Immature natural killer cell (primary cell): ENCODE measurements at regions not wholly inside any gene's neighbourhood (a gene's known extent, or its start where the extent isn't known, plus 50 kb on each side); places are given as distances from the start of the nearest gene placed in this dataset.
"Not testable (repeated sequence)": the region's sequence is repeated elsewhere in the genome, so short reads cannot be mapped to it uniquely, and the experiment has no call there.

Experiments
- DNase-seq, 3 donors: peaks; one replicate each; pipeline ENCODE4 v3.0.0; 2022; ENCODE audit warnings: mixed read lengths in 1 of 3
- H3K27ac Mint-ChIP-seq, 6 donors: one replicate each; pipeline ENCODE4 v1.8.0; 2020; ENCODE audit warnings: mixed read lengths in 6 of 6, mild to moderate bottlenecking in 5 of 6, inconsistent platforms in 4 of 6, moderate library complexity in 3 of 6
- H3K27me3 Mint-ChIP-seq, 3 donors: one replicate each; pipeline ENCODE4 v1.8.0; 2020 to 2021; ENCODE audit warnings: low read depth in 3 of 3, mild to moderate bottlenecking in 3 of 3, mixed read lengths in 3 of 3, moderate library complexity in 3 of 3, inconsistent platforms in 1 of 3
- H3K36me3 Mint-ChIP-seq, 3 donors: one replicate each; pipeline ENCODE4 v1.8.0; 2020; ENCODE audit warnings: mixed read lengths in 3 of 3, inconsistent platforms in 2 of 3, mild to moderate bottlenecking in 2 of 3
- H3K4me1 Mint-ChIP-seq, 2 donors: one replicate each; pipeline ENCODE4 v1.8.0; 2020; ENCODE audit warnings: inconsistent platforms in 2 of 2, mild to moderate bottlenecking in 2 of 2, mixed read lengths in 2 of 2, moderate library complexity in 1 of 2
- H3K4me3 Mint-ChIP-seq, 5 donors: one replicate each; pipeline ENCODE4 v1.8.0; 2020; ENCODE audit warnings: mild to moderate bottlenecking in 5 of 5, mixed read lengths in 5 of 5, inconsistent platforms in 3 of 5, moderate library complexity in 3 of 5
- H3K9me3 Mint-ChIP-seq, 6 donors: one replicate each; pipeline ENCODE4 v1.8.0; 2020; ENCODE audit warnings: mild to moderate bottlenecking in 6 of 6, mixed read lengths in 6 of 6, inconsistent platforms in 4 of 6, moderate library complexity in 3 of 6

DNA sequence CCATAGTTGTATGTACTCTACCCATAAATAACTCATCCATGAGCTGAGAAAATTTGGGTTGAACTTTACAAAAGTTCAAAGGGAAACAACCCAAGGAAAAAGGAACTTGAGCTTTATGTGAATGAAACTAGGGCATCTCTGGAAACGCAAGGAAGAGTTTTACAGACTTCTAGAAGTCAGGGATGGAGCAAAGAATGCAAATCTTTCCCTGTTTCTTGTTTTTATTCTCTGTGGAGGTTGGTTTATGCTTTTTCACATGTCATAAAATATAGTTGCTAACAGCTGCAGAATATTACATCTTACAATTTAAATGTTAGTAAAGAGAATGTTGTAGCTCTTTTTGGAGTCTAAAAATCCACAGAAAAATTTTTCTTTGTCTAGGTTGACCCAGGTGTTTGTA, 754.1 kb downstream of the PCDH7 start:
- Mint-ChIP-seq H3K4me1 (no peaks in the 10 kb centered on the region), H3K27me3 (no peaks in the 10 kb centered on the region), H3K9me3 (peaks cover 7 to 64% (median 18%) of the 10 kb centered on the region in 6 donors), H3K27ac (no peak overlapping the region), H3K36me3 (peaks cover 0 to 4% (median 0%) of the 10 kb centered on the region in 3 donors), H3K4me3 (no peak overlapping the region)
- no peak for DNase-seq

DNA sequence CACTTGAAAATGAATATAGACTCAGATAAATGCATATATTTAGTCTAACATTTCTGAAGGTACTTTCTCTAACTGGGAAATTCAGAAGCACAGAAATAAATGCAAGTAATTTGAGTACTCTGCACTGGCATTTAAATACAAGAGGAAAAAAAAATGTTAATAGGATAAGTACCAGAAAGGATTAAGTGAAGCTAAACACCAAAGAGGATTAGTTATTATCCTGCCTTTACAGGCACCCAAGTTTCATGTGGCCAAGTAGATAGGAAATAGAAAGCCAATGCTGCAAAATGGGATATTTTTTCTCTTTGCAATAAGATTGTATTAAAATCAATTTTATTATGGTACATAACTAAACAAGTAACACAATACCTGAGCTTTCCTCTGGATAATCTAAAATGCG, 762.5 kb downstream of the PCDH7 start:
- DNase-seq: no peak
- Mint-ChIP-seq H3K36me3 (no peaks in the 10 kb centered on the region), H3K27ac (no peak overlapping the region), H3K9me3 (peaks cover under 1 to 39% (median 11%) of the 10 kb centered on the region in 6 donors), H3K4me1 (no peaks in the 10 kb centered on the region), H3K4me3 (no peak overlapping the region), H3K27me3 (no peaks in the 10 kb centered on the region)

DNA sequence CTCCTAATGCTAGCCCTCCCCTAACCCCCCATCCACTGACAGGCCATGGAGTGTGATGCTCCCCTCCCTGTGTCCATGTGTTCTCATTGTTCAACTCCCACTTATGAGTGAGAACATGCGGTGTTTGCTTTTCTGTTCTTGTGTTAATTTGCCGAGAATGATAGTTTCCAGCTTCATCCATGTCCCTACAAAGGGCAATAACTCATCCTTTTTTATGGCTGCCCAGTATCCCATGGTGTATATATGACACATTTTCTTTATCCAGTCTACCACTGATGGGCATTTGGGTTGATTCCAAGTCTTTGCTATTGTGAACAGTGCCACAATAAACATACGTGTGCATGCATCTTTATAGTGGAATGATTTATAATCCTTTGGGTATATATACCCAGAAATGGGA, 779.0 kb downstream of the PCDH7 start:
- not testable (repeated sequence) for H3K27ac Mint-ChIP-seq, H3K4me3 Mint-ChIP-seq

DNA sequence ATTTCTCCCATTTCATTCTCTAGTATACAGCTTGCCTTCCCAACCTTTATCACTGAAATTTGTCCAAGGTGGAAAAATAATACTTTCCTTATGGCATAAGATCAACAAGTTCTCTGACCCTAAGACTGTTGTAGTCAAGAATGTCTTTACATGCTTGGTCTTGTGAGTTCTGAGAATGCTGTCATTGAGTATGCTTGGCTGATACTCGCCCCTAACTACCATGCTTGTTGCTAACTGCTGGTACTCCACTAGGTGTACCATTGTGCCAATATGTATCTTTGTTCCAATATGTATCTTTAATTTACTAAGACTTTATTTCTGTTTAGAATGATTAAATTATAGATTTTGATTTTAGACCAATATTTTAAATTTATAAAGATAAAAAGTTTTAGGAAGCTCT, 796.4 kb downstream of the PCDH7 start:
- Mint-ChIP-seq H3K4me3 (no peak overlapping the region), H3K4me1 (no peaks in the 10 kb centered on the region), H3K27ac (no peak overlapping the region), H3K27me3 (no peaks in the 10 kb centered on the region), H3K9me3 (peaks cover 4 to 41% (median 19%) of the 10 kb centered on the region in 6 donors), H3K36me3 (peaks cover 0 to 4% (median 0%) of the 10 kb centered on the region in 3 donors)
- DNase-seq: no peak

More for the DNA sequence above, 779.0 kb downstream of the PCDH7 start:
- not testable (repeated sequence) for H3K4me1 Mint-ChIP-seq, H3K27me3 Mint-ChIP-seq, H3K36me3 Mint-ChIP-seq, DNase-seq
- H3K9me3 Mint-ChIP-seq: peaks cover 9 to 54% (median 24%) of the 10 kb centered on the region in 6 donors

DNA sequence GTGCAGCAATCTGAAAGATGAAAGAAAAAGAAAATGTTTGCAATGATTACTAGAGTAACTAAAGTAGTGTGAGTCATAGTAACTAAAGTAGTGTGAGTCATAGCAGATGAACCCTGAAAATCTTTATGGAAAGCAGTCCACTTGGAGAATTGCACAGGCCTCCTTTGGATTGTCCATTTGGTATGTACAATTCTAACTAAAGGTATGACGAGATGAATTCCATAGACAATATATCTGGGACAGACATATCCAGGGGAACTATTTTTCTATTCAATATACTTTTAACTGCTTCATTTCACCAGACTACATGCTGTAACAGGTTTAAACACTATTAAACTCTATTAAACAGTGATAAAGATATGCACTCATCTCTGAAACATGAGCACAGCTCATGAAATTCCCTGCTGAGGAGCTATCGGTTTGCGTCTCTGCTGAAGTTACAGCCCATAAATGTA, 798.7 kb downstream of the PCDH7 start:
- H3K4me1 Mint-ChIP-seq: no peaks in the 10 kb centered on the region
- no peak overlapping the region for H3K4me3 Mint-ChIP-seq
- H3K9me3 Mint-ChIP-seq: peaks cover 7 to 37% (median 19%) of the 10 kb centered on the region in 6 donors
- H3K27me3 Mint-ChIP-seq: peaks cover 0 to 1% (median 0%) of the 10 kb centered on the region in 3 donors
- DNase-seq: no peak
- no peaks in the 10 kb centered on the region for H3K36me3 Mint-ChIP-seq
- H3K27ac Mint-ChIP-seq: no peak overlapping the region

DNA sequence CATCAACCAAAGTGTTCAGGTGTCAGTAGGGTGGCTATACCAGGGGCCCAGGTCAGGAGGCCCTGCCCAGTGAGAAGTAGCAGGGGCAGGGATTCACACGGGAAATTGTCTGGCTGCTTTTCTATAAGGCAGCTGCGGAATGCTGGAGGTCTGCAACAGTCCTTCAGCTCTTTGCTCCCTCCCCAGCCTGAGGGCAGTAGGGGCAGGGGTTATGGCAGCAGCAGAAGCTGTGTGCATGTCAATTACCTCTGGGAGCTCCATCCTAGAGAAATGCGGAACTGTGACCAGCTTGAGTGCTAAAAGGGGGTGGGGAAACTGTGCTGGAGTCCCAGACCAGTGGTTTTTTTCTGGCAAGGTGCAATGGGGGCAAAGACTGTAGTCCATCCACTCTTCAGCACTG, 810.4 kb downstream of the PCDH7 start:
- no peak overlapping the region for H3K27ac Mint-ChIP-seq
- no peaks in the 10 kb centered on the region for H3K4me1 Mint-ChIP-seq
- peaks cover 0 to 1% (median 0%) of the 10 kb centered on the region in 3 donors for H3K27me3 Mint-ChIP-seq
- no peak for DNase-seq
- H3K9me3 Mint-ChIP-seq: peaks cover 15 to 91% (median 37%) of the 10 kb centered on the region in 6 donors
- no peak overlapping the region for H3K4me3 Mint-ChIP-seq
- no peaks in the 10 kb centered on the region for H3K36me3 Mint-ChIP-seq

DNA sequence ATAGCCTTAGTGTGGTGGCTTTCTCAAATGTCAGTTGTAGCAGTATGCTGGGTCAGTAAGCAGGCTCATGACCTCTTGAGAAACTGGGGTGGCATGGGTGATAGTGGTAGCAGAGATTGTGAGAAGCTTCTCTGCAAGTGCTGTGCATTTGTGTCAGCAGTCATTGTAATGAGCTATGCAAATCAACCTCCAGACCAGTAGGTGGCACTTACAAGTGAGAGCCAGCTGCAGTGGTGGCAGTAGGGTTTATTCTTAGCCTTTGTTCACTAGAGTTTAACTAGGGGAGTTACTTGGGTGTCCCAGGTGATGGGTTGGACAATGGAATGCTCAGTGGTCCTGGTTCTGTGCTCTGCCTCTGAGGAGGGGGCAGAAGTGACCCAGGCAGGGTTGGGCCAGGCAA, 818.7 kb downstream of the PCDH7 start:
- H3K4me1 Mint-ChIP-seq: no peaks in the 10 kb centered on the region
- H3K27me3 Mint-ChIP-seq: peaks cover 0 to 1% (median 0%) of the 10 kb centered on the region in 3 donors
- H3K9me3 Mint-ChIP-seq: peaks cover 10 to 78% (median 25%) of the 10 kb centered on the region in 6 donors
- no peaks in the 10 kb centered on the region for H3K36me3 Mint-ChIP-seq
- H3K27ac Mint-ChIP-seq: no peak overlapping the region
- no peak overlapping the region for H3K4me3 Mint-ChIP-seq
- no peak for DNase-seq

DNA sequence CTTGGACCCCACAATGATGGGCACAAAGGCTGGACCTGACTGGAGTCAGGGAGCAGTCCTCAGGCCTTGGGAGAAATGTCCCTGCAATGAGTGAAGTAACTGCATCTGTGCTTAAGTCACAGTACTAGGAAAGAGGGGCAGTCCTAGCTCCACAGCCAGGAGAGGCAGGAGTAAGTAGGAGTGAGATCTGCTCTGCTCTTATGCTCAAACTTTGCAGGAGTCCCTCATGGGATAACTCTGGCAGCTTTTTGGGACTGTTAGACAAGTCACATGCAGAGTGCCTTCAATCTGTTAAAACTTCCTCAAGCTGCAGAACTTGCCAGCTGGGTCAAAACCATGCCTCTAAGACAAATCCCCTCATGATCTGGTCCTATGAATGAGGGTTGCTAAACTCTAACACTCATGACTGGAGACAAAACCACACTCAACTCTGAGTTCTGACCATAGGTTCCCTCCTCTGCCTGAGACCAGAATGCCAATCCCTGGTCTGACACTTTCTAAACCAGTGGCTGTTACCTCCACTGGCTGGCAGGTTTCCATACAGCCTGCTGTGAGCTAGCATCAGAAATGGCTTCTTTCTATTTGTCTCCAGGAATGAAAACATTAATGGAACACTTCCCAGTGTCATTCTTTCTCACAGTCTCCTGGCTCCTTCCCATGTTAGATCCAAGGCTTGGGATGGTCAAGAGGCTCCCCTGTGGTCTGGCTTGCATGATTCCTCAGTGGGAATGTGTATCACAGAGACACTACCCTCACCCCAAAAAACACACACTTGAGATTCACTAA, 819.3 kb downstream of the PCDH7 start:
- H3K9me3 Mint-ChIP-seq: peaks cover 9 to 73% (median 25%) of the 10 kb centered on the region in 6 donors
- H3K4me1 Mint-ChIP-seq: no peaks in the 10 kb centered on the region

DNA sequence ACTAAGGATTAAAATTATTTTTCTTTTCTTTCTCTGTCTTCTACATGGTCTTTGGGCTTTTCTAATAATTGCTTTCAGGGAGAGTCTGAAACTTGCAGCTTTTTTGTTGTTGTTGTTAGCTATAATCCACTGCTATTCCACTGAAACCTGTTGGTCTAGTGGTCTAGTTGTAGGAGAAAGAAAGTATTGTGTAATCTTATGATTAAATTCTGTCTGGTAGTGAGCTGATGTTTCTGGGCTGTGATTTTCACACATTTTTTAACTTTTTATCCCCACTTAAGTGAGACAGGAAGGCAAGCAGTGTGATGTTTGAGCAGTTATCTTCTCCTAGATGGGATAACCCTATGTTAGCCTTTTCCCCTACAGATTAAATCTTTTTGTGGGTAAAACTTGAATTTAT, 825.2 kb downstream of the PCDH7 start:
- no peaks in the 10 kb centered on the region for H3K36me3 Mint-ChIP-seq
- no peaks in the 10 kb centered on the region for H3K27me3 Mint-ChIP-seq
- H3K4me3 Mint-ChIP-seq: no peak overlapping the region
- no peaks in the 10 kb centered on the region for H3K4me1 Mint-ChIP-seq
- peaks cover 0 to 35% (median 13%) of the 10 kb centered on the region in 6 donors for H3K9me3 Mint-ChIP-seq
- H3K27ac Mint-ChIP-seq: no peak overlapping the region
- no peak for DNase-seq

More for the DNA sequence above, 819.3 kb downstream of the PCDH7 start:
- H3K4me3 Mint-ChIP-seq: no peak overlapping the region
- peaks cover 0 to 1% (median 0%) of the 10 kb centered on the region in 3 donors for H3K27me3 Mint-ChIP-seq
- no peak overlapping the region for H3K27ac Mint-ChIP-seq
- H3K36me3 Mint-ChIP-seq: no peaks in the 10 kb centered on the region
- no peak for DNase-seq

DNA sequence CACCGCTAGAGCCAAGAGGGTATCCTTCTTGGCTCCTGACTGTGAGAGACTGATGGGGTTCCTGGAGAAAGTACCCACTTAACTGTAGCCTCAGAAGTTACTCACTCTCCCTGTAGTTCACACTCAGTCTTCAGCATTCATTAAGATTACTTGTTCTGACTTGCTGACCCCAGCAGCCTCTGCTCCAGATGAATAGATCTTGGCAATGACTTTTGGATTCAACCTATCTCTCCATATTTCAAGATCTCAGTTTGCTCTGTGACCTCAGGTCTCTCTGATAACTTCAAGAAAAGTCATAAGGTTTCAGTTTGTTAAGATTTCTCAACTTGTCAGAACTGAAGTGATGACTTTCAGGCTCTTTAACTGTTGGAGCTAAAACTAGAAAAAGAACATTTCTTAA, 825.6 kb downstream of the PCDH7 start:
- no peak for DNase-seq
- no peaks in the 10 kb centered on the region for H3K36me3 Mint-ChIP-seq
- H3K27ac Mint-ChIP-seq: no peak overlapping the region
- H3K4me3 Mint-ChIP-seq: no peak overlapping the region
- no peaks in the 10 kb centered on the region for H3K27me3 Mint-ChIP-seq
- peaks cover 0 to 31% (median 10%) of the 10 kb centered on the region in 6 donors for H3K9me3 Mint-ChIP-seq
- H3K4me1 Mint-ChIP-seq: no peaks in the 10 kb centered on the region

DNA sequence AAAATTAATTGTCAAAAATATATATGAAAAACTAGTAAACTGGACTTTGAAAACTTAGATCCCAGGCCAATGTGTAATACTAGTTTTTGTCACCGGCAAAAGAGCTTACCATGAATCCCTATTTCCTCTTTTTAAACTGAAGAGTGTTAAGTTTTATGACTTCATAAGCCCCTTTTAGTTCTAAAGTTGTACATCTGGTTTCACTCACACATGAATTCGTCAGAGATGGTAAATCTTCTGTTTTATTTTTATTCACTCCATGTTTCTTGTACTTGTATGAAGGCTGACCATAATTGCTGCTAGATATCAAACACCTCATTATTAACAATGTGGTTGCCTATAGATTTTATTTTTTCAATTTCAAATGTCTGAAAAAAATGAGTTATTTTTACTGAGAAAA, 827.9 kb downstream of the PCDH7 start:
- no peaks in the 10 kb centered on the region for H3K4me1 Mint-ChIP-seq
- DNase-seq: no peak
- no peaks in the 10 kb centered on the region for H3K27me3 Mint-ChIP-seq
- peaks cover 0 to 26% (median 10%) of the 10 kb centered on the region in 6 donors for H3K9me3 Mint-ChIP-seq
- H3K27ac Mint-ChIP-seq: no peak overlapping the region
- no peak overlapping the region for H3K4me3 Mint-ChIP-seq
- no peaks in the 10 kb centered on the region for H3K36me3 Mint-ChIP-seq

DNA sequence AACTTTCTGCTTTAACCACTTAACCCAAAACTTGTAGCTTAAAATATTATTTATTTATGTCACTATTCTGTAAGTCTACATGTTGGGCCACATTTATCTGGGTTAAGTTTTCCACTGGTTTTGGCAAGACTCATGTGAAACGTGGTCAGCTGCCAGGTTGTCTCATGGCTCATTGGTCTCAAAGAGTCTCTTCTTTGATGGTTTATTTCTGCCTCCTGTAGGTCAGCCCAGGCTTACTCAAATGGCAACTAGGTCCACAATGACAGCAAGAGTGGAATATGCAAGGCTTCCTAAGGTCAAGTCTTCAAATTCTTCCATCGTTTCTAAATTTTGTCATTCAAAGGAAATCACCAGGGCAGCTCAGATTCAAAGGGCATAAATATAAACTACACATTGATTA, 828.7 kb downstream of the PCDH7 start:
- no peak for DNase-seq
- H3K27ac Mint-ChIP-seq: no peak overlapping the region
- peaks cover 0 to 2% (median 0%) of the 10 kb centered on the region in 3 donors for H3K36me3 Mint-ChIP-seq
- H3K4me1 Mint-ChIP-seq: no peaks in the 10 kb centered on the region
- no peak overlapping the region for H3K4me3 Mint-ChIP-seq
- no peaks in the 10 kb centered on the region for H3K27me3 Mint-ChIP-seq
- peaks cover 0 to 23% (median 10%) of the 10 kb centered on the region in 6 donors for H3K9me3 Mint-ChIP-seq

DNA sequence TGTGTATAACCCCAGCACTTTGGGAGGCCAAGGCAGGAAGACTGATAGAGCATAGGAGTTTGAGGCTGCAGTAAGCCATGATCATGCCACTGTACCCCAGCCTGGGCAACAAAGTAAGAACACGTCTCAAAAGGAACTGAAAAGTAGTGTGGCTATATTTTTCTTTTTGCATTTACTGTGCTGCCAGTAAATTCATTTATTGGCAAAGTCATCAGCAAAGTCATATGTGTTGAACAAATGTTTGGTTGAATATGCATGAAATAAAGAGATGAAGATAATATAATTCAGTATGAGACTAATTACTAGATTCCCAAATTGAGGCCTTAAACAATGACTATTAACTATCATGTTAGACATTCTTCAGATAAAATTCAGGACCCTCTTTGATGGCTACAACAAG, 829.1 kb downstream of the PCDH7 start:
- no peaks in the 10 kb centered on the region for H3K27me3 Mint-ChIP-seq
- peaks cover 0 to 21% (median 10%) of the 10 kb centered on the region in 6 donors for H3K9me3 Mint-ChIP-seq
- no peak for DNase-seq
- no peak overlapping the region for H3K4me3 Mint-ChIP-seq
- H3K4me1 Mint-ChIP-seq: no peaks in the 10 kb centered on the region
- H3K36me3 Mint-ChIP-seq: peaks cover 0 to 3% (median 0%) of the 10 kb centered on the region in 3 donors
- no peak overlapping the region for H3K27ac Mint-ChIP-seq

DNA sequence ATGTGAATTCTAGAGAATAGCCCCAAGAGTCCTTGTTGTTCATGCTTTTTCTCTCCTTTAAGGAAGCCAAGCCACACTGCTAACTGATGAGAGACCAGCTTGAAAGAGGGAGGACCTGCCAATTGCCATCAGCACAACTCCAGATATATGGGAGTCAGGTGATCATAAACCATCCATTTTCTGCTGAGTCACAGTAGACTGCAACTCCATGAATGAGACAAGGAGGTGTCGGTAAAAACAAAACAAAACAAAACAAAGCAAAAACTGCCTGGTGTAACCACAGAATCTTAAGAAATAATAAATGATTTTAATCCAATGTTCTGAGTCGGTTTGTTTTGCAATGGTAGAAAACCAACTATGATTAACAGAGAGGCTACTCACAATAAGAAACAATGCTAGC, 837.3 kb downstream of the PCDH7 start:
- Mint-ChIP-seq H3K27me3 (no peaks in the 10 kb centered on the region), H3K4me3 (no peak overlapping the region)

More for the DNA sequence above, 837.3 kb downstream of the PCDH7 start:
- H3K4me1 Mint-ChIP-seq: no peaks in the 10 kb centered on the region
- peaks cover 2 to 39% (median 18%) of the 10 kb centered on the region in 6 donors for H3K9me3 Mint-ChIP-seq
- H3K36me3 Mint-ChIP-seq: peaks cover 0 to 4% (median 3%) of the 10 kb centered on the region in 3 donors
- DNase-seq: no peak
- H3K27ac Mint-ChIP-seq: no peak overlapping the region
